Astrocyte of the cerebellum (primary cell): ENCODE measurements at regions not wholly inside any gene's neighbourhood (a gene's known extent, or its start where the extent isn't known, plus 50 kb on each side); places are given as distances from the start of the nearest gene placed in this dataset.

ENCODE experiments used
- DNase-seq: peaks from one replicate; pipeline ENCODE4 v3.0.0-alpha.2; 2011; ENCODE audit warnings: low read depth
- H3K4me3 ChIP-seq: 2 replicates; pipeline ENCODE4 v1.5.1; 2011; ENCODE audit warnings: mild to moderate bottlenecking, low read depth, low read length, moderate library complexity
- in situ Hi-C: cut with HindIII; loops from 2 replicates; pipeline ENCODE4 v1.10.0; 2017; ENCODE audit warnings: low sequenced_read_pairs
- TF ChIP-seq, protein P1 (sequence below): IDR thresholded peaks from 2 replicates; pipeline ENCODE4 v1.5.1; 2012; ENCODE audit warnings: low read length, low read depth, moderate library complexity, mild to moderate bottlenecking; ENCODE audit errors: missing control alignments

- H3K4me3 ChIP-seq, result no peak overlapping the region
- DNase-seq, result no peak
- TF ChIP-seq, protein P1, sequence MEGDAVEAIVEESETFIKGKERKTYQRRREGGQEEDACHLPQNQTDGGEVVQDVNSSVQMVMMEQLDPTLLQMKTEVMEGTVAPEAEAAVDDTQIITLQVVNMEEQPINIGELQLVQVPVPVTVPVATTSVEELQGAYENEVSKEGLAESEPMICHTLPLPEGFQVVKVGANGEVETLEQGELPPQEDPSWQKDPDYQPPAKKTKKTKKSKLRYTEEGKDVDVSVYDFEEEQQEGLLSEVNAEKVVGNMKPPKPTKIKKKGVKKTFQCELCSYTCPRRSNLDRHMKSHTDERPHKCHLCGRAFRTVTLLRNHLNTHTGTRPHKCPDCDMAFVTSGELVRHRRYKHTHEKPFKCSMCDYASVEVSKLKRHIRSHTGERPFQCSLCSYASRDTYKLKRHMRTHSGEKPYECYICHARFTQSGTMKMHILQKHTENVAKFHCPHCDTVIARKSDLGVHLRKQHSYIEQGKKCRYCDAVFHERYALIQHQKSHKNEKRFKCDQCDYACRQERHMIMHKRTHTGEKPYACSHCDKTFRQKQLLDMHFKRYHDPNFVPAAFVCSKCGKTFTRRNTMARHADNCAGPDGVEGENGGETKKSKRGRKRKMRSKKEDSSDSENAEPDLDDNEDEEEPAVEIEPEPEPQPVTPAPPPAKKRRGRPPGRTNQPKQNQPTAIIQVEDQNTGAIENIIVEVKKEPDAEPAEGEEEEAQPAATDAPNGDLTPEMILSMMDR, result no peak
- in situ Hi-C loops, result no loop called here
These were observed 98.6 kb upstream of the NCK2 start for GRCh38 chr2:105645938-105646773.

GRCh38 chr2:105645031-105645937 lies 99.4 kb upstream of the NCK2 start:
- in situ Hi-C loops, result no loop called here

GRCh38 chr2:105644174-105644980 lies 100.3 kb upstream of the NCK2 start:
- in situ Hi-C loops, result no loop called here
- DNase-seq, result no peak
- H3K4me3 ChIP-seq, result no peak overlapping the region
- TF ChIP-seq, protein P1, result no peak

More at GRCh38 chr2:105645031-105645937, 99.4 kb upstream of the NCK2 start:
- DNase-seq, result no peak
- TF ChIP-seq, protein P1, result no peak
- H3K4me3 ChIP-seq, result no peak overlapping the region

DNA sequence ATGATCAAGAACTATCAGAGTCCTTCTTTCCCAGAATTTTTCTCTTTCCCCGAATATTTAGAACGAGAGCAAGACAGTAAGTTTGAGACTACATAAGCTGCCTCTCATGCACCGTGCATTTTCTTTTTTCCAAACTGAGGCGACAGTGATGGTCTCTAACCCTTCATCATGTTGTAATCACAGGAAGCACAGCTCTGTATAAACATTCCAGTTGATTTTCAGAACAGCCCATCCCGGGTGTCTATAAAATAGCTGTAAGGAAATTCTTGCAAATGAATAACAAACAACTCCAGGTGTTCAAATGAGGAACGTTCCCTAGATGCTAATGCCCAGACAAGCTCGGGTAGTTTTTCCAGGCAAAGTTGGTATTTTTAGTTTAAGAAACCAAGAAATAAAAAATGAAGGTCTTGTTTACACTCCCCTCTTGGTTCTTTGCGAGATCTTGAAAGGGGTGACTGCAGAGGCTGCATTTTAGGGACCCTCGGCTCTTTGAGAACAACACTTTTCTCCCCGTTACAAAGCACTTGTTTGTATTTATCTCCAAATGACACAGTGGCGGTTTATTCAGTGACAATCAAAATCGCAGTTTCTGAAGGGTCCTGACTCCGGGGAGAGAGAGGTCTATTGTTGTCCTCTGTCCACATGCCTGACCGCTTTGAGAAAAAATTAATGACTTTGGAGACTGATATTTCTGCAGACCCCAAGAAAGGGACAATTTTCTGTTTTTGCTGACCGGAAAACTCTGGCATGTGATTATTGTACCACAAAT lies 101.1 kb upstream of the NCK2 start:
- no peak overlapping the region for H3K4me3 ChIP-seq
- TF ChIP-seq, protein P1, result no peak
- no peak for DNase-seq
- in situ Hi-C loops, result no loop called here

- DNase-seq, result no peak
These were observed 103.3 kb upstream of the NCK2 start for GRCh38 chr2:105641389-105641811.

More at GRCh38 chr2:105641389-105641811, 103.3 kb upstream of the NCK2 start:
- no peak overlapping the region for H3K4me3 ChIP-seq
- TF ChIP-seq, protein P1, result no peak
- in situ Hi-C loops, result no loop called here
